HG03066 (cell line): ENCODE measurements at regions not wholly inside any gene's neighbourhood (a gene's known extent, or its start where the extent isn't known, plus 50 kb on each side); places are given as distances from the start of the nearest gene placed in this dataset.

Experiments used
- ATAC-seq: cut with Tn5 transposase; IDR thresholded peaks from one replicate; pipeline ENCODE4 v1.9.1; 2021; ENCODE audit warnings: low read depth; ENCODE audit not compliant: unreplicated experiment

- ATAC-seq = no peak
Observed at GRCh38 chr9:2345013-2345412, 276.6 kb upstream of the VLDLR start.

- no peak for ATAC-seq
Observed at GRCh38 chr9:2346277-2346913, 275.2 kb upstream of the VLDLR start.

GRCh38 chr9:2351324-2351723, 270.3 kb upstream of the VLDLR start:
- ATAC-seq = no peak

GRCh38 chr9:2354216-2354615, 267.4 kb upstream of the VLDLR start:
- ATAC-seq = no peak

GRCh38 chr9:2354856-2355696, 266.5 kb upstream of the VLDLR start:
- ATAC-seq = no peak

GRCh38 chr9:2355697-2355983, 265.9 kb upstream of the VLDLR start:
- ATAC-seq = no peak

- no peak for ATAC-seq
Observed at GRCh38 chr9:2356041-2356790, 265.4 kb upstream of the VLDLR start.

GRCh38 chr9:2359891-2360471, 261.6 kb upstream of the VLDLR start:
- no peak for ATAC-seq

- no peak for ATAC-seq
Observed at GRCh38 chr9:2362150-2362549, 259.4 kb upstream of the VLDLR start.

- no peak for ATAC-seq
Observed at GRCh38 chr9:2363138-2363745, 258.3 kb upstream of the VLDLR start.

GRCh38 chr9:2363781-2364180, 257.8 kb upstream of the VLDLR start:
- ATAC-seq = no peak

GRCh38 chr9:2367970-2368369, 253.6 kb upstream of the VLDLR start:
- ATAC-seq = no peak

GRCh38 chr9:2373648-2374047, 247.9 kb upstream of the VLDLR start:
- ATAC-seq = no peak

GRCh38 chr9:2375114-2375513, 246.5 kb upstream of the VLDLR start:
- ATAC-seq = no peak

- no peak for ATAC-seq
Observed at GRCh38 chr9:2377117-2377516, 244.5 kb upstream of the VLDLR start.

GRCh38 chr9:2377834-2378233, 243.8 kb upstream of the VLDLR start:
- no peak for ATAC-seq

GRCh38 chr9:2378266-2378665, 243.3 kb upstream of the VLDLR start:
- ATAC-seq = no peak

GRCh38 chr9:2378816-2379215, 242.8 kb upstream of the VLDLR start:
- ATAC-seq = no peak

- ATAC-seq = no peak
Observed at GRCh38 chr9:2384741-2385140, 236.8 kb upstream of the VLDLR start.

- no peak for ATAC-seq
Observed at GRCh38 chr9:2385746-2386145, 235.8 kb upstream of the VLDLR start.

GRCh38 chr9:2386566-2386965, 235.0 kb upstream of the VLDLR start:
- ATAC-seq = no peak
